ENCODE measurements at regions not wholly inside any gene's neighbourhood (a gene's known extent, or its start where the extent isn't known, plus 50 kb on each side); places are given as distances from the start of the nearest gene placed in this dataset.

DNA sequence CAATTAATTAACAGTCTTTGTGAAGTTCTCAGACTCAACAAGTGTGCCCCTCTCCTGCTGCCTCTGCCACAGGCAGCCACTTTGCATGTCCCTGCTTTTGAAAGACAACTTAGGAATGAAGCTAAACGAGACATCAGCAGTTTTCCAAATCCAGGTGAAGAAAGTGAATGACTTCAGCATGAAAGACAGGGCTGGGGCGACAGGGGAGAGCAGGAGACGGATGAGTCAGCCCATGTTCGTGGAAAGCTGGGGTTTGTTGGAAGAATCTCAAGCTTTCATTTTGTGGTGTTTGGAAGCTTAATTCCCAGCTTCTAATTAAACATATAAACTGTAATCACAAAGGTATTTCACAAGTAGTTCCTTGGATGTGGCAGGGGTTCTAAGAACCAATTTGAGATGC lies 207.8 kb upstream of the MAP3K1 start:
- no peak overlapping the region for H3K4me3 ChIP-seq (ENCODE audit: low read depth, low read length)
- TF ChIP-seq POLR2A (IDR thresholded peaks at IDR 0.05; ENCODE audit: extremely low read depth, insufficient read length) (no peak), MAX (IDR thresholded peaks at IDR 0.05; ENCODE audit: low read depth, low read length) (no peak), MYC (IDR thresholded peaks at IDR 0.05; ENCODE audit: low read depth, low read length) (no peak)
- TF ChIP-seq, protein P1, sequence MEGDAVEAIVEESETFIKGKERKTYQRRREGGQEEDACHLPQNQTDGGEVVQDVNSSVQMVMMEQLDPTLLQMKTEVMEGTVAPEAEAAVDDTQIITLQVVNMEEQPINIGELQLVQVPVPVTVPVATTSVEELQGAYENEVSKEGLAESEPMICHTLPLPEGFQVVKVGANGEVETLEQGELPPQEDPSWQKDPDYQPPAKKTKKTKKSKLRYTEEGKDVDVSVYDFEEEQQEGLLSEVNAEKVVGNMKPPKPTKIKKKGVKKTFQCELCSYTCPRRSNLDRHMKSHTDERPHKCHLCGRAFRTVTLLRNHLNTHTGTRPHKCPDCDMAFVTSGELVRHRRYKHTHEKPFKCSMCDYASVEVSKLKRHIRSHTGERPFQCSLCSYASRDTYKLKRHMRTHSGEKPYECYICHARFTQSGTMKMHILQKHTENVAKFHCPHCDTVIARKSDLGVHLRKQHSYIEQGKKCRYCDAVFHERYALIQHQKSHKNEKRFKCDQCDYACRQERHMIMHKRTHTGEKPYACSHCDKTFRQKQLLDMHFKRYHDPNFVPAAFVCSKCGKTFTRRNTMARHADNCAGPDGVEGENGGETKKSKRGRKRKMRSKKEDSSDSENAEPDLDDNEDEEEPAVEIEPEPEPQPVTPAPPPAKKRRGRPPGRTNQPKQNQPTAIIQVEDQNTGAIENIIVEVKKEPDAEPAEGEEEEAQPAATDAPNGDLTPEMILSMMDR (IDR thresholded peaks at IDR 0.05; ENCODE audit: low read depth, low read length) = no peak
- no peak for DNase-seq (ENCODE audit: low read depth)

GRCh38 chr5:56607074-56607473 lies 208.3 kb upstream of the MAP3K1 start:
- no peak overlapping the region for H3K4me3 ChIP-seq (ENCODE audit: low read depth, low read length)
- no peak for DNase-seq (ENCODE audit: low read depth)
- TF ChIP-seq MAX (IDR thresholded peaks at IDR 0.05; ENCODE audit: low read depth, low read length) (no peak), MYC (IDR thresholded peaks at IDR 0.05; ENCODE audit: low read depth, low read length) (no peak), POLR2A (IDR thresholded peaks at IDR 0.05; ENCODE audit: extremely low read depth, insufficient read length) (no peak)
- TF ChIP-seq, protein P1 (IDR thresholded peaks at IDR 0.05; ENCODE audit: low read depth, low read length) = no peak

- DNase-seq (ENCODE audit: low read depth) = no peak
- TF ChIP-seq MYC (IDR thresholded peaks at IDR 0.05; ENCODE audit: low read depth, low read length) (no peak), MAX (IDR thresholded peaks at IDR 0.05; ENCODE audit: low read depth, low read length) (no peak), POLR2A (IDR thresholded peaks at IDR 0.05; ENCODE audit: extremely low read depth, insufficient read length) (no peak)
- TF ChIP-seq, protein P1 (IDR thresholded peaks at IDR 0.05; ENCODE audit: low read depth, low read length) = no peak
- H3K4me3 ChIP-seq (ENCODE audit: low read depth, low read length) = no peak overlapping the region
These were observed 209.2 kb upstream of the MAP3K1 start for GRCh38 chr5:56606192-56606591.

GRCh38 chr5:56605231-56605630 lies 210.1 kb upstream of the MAP3K1 start:
- TF ChIP-seq POLR2A (IDR thresholded peaks at IDR 0.05; ENCODE audit: extremely low read depth, insufficient read length) = no peak
- no peak for TF ChIP-seq MAX (IDR thresholded peaks at IDR 0.05; ENCODE audit: low read depth, low read length)
- TF ChIP-seq, protein P1 (IDR thresholded peaks at IDR 0.05; ENCODE audit: low read depth, low read length) = no peak
- TF ChIP-seq MYC (IDR thresholded peaks at IDR 0.05; ENCODE audit: low read depth, low read length) = no peak
- H3K4me3 ChIP-seq (ENCODE audit: low read depth, low read length) = no peak overlapping the region
- no peak for DNase-seq (ENCODE audit: low read depth)

GRCh38 chr5:56601641-56602071 lies 213.7 kb upstream of the MAP3K1 start:
- DNase-seq (ENCODE audit: low read depth) = no peak
- TF ChIP-seq MAX (IDR thresholded peaks at IDR 0.05; ENCODE audit: low read depth, low read length) = no peak
- TF ChIP-seq, protein P1 (IDR thresholded peaks at IDR 0.05; ENCODE audit: low read depth, low read length) = no peak
- TF ChIP-seq MYC (IDR thresholded peaks at IDR 0.05; ENCODE audit: low read depth, low read length) = no peak
- TF ChIP-seq POLR2A (IDR thresholded peaks at IDR 0.05; ENCODE audit: extremely low read depth, insufficient read length) = no peak
- no peak overlapping the region for H3K4me3 ChIP-seq (ENCODE audit: low read depth, low read length)

GRCh38 chr5:56598941-56599340 lies 216.4 kb upstream of the MAP3K1 start:
- TF ChIP-seq MAX (IDR thresholded peaks at IDR 0.05; ENCODE audit: low read depth, low read length) (no peak), POLR2A (IDR thresholded peaks at IDR 0.05; ENCODE audit: extremely low read depth, insufficient read length) (no peak), MYC (IDR thresholded peaks at IDR 0.05; ENCODE audit: low read depth, low read length) (no peak)
- TF ChIP-seq, protein P1 (IDR thresholded peaks at IDR 0.05; ENCODE audit: low read depth, low read length) = no peak
- DNase-seq (ENCODE audit: low read depth) = no peak
- H3K4me3 ChIP-seq (ENCODE audit: low read depth, low read length) = no peak overlapping the region
